ENCODE measurements at regions not wholly inside any gene's neighbourhood (a gene's known extent, or its start where the extent isn't known, plus 50 kb on each side); places are given as distances from the start of the nearest gene placed in this dataset.

GRCh38 chr21:32209580-32209979 is 69.3 kb downstream of the MIS18A start:
- H3K4me3 ChIP-seq: no peak overlapping the region
- no peak for DNase-seq
- intact Hi-C loops (cut with DNase I): no loop called here
- TF ChIP-seq POLR2AphosphoS5 (IDR thresholded peaks at IDR 0.05): no peak
- TF ChIP-seq POLR2A (IDR thresholded peaks at IDR 0.05): no peak
- TF ChIP-seq CTCF (IDR thresholded peaks at IDR 0.05): no peak
- TF ChIP-seq EP300 (IDR thresholded peaks at IDR 0.05): no peak
- H3K27me3 ChIP-seq: no peaks in the 10 kb centered on the region
- no peak overlapping the region for H3K27ac ChIP-seq
- H3K4me1 ChIP-seq: no peaks in the 10 kb centered on the region
- H3K9me3 ChIP-seq: no peaks in the 10 kb centered on the region
- no peaks in the 10 kb centered on the region for H3K36me3 ChIP-seq
- WGBS, 2 donors: 75 to 80% methylated on average over 4 of the region's 4 CpGs

GRCh38 chr21:32207406-32207716 is 71.5 kb downstream of the MIS18A start:
- Histone ChIP-seq H3K27ac (no peak overlapping the region), H3K4me1 (no peaks in the 10 kb centered on the region), H3K4me3 (no peak overlapping the region), H3K36me3 (no peaks in the 10 kb centered on the region), H3K27me3 (no peaks in the 10 kb centered on the region), H3K9me3 (no peaks in the 10 kb centered on the region)
- no peak for TF ChIP-seq CTCF (IDR thresholded peaks at IDR 0.05)
- TF ChIP-seq POLR2A (IDR thresholded peaks at IDR 0.05): no peak
- no peak for TF ChIP-seq POLR2AphosphoS5 (IDR thresholded peaks at IDR 0.05)
- DNase-seq: no peak
- 47 to 63% methylated on average over 2 of the region's 2 CpGs for WGBS, 2 donors
- intact Hi-C loops (cut with DNase I): no loop called here

GRCh38 chr21:32206631-32207405 is 72.0 kb downstream of the MIS18A start:
- no peaks in the 10 kb centered on the region for H3K27me3 ChIP-seq
- H3K36me3 ChIP-seq: no peaks in the 10 kb centered on the region
- H3K27ac ChIP-seq: no peak overlapping the region
- H3K4me3 ChIP-seq: no peak overlapping the region
- no peaks in the 10 kb centered on the region for H3K9me3 ChIP-seq
- no peak for DNase-seq
- WGBS, 2 donors: 79 to 83% methylated on average over 16 of the region's 16 CpGs
- intact Hi-C loops (cut with DNase I): no loop called here
- no peak for TF ChIP-seq EP300 (IDR thresholded peaks at IDR 0.05)
- TF ChIP-seq POLR2A (IDR thresholded peaks at IDR 0.05): no peak
- TF ChIP-seq POLR2AphosphoS5 (IDR thresholded peaks at IDR 0.05): no peak
- no peak for TF ChIP-seq CTCF (IDR thresholded peaks at IDR 0.05)
- no peaks in the 10 kb centered on the region for H3K4me1 ChIP-seq

- no peaks in the 10 kb centered on the region for H3K27me3 ChIP-seq
- no peaks in the 10 kb centered on the region for H3K4me1 ChIP-seq
- H3K4me3 ChIP-seq: no peak overlapping the region
- TF ChIP-seq POLR2AphosphoS5 (IDR thresholded peaks at IDR 0.05) (no peak), POLR2A (IDR thresholded peaks at IDR 0.05) (no peak), CTCF (IDR thresholded peaks at IDR 0.05) (no peak)
- 94 to 95% methylated on average over 6 of the region's 6 CpGs for WGBS, 2 donors
- no peaks in the 10 kb centered on the region for H3K36me3 ChIP-seq
- no peak for DNase-seq
- intact Hi-C loops (cut with DNase I): no loop called here
- H3K27ac ChIP-seq: no peak overlapping the region
- H3K9me3 ChIP-seq: no peaks in the 10 kb centered on the region
These were observed 74.9 kb downstream of the MIS18A start for GRCh38 chr21:32203877-32204480.

GRCh38 chr21:32200029-32200428 is 78.8 kb downstream of the MIS18A start:
- Histone ChIP-seq H3K4me1 (no peaks in the 10 kb centered on the region), H3K9me3 (no peaks in the 10 kb centered on the region), H3K36me3 (no peaks in the 10 kb centered on the region), H3K27me3 (no peaks in the 10 kb centered on the region), H3K27ac (no peak overlapping the region), H3K4me3 (no peak overlapping the region)
- TF ChIP-seq POLR2A (IDR thresholded peaks at IDR 0.05) (no peak), POLR2AphosphoS5 (IDR thresholded peaks at IDR 0.05) (no peak), EP300 (IDR thresholded peaks at IDR 0.05) (no peak), CTCF (IDR thresholded peaks at IDR 0.05) (no peak)
- intact Hi-C loops (cut with DNase I): no loop called here
- 71 to 79% methylated on average over 5 of the region's 5 CpGs for WGBS, 2 donors
- no peak for DNase-seq
